ENCODE measurements at regions not wholly inside any gene's neighbourhood (a gene's known extent, or its start where the extent isn't known, plus 50 kb on each side); places are given as distances from the start of the nearest gene placed in this dataset.
A peak's percentile ranks its signal among the peaks of the same experiment; 100 is the strongest.

DNA sequence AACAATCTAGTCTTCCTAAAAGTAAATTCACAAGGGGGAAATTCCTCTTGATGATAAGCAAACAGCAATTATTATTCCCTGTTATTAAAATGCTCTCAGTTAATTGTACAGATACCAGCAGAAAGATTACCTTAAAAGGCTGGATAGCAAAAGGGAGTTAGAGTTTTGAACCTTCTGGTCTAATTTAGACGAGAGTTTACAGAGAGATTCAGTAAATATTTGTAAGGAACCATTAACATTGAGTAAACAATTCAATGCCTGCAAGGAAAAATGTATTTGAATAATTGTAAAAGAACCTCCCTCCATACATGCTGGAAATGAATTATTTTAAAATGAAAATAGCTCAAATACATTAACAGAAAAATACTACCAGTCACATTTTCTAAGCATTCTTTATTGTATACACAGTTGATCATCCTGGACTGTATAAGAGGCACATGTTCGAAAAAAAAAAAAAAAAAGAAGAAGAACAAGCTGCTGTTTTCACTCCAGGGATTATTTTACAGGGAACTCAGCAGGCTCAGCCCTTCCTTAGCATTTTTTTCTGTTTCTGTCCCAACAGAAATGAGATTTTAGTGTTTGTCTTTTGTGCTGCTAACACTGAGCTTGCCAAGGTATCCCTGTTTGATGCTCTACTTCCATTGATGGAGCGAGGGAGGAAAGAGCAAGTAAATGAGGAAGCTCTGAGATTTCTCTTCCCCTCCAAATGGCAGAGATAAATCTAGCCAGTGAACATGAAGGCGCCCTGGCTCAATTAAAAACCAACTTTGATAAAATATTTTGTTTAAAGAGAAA lies 141.1 kb downstream of the ENC1 start:
- Mint-ChIP-seq H3K27me3 (ENCODE audit: unreplicated experiment) (no peaks in the 10 kb centered on the region), H3K36me3 (ENCODE audit: unreplicated experiment) (peaks cover under 1% of the 10 kb centered on the region), H3K27ac (ENCODE audit: unreplicated experiment) (peak overlapping the region; percentile 62), H3K9me3 (ENCODE audit: unreplicated experiment) (no peaks in the 10 kb centered on the region), H3K4me1 (ENCODE audit: low read depth, unreplicated experiment) (peaks cover 16% of the 10 kb centered on the region), H3K4me3 (ENCODE audit: unreplicated experiment) (no peak overlapping the region)
- TF ChIP-seq, protein P1, sequence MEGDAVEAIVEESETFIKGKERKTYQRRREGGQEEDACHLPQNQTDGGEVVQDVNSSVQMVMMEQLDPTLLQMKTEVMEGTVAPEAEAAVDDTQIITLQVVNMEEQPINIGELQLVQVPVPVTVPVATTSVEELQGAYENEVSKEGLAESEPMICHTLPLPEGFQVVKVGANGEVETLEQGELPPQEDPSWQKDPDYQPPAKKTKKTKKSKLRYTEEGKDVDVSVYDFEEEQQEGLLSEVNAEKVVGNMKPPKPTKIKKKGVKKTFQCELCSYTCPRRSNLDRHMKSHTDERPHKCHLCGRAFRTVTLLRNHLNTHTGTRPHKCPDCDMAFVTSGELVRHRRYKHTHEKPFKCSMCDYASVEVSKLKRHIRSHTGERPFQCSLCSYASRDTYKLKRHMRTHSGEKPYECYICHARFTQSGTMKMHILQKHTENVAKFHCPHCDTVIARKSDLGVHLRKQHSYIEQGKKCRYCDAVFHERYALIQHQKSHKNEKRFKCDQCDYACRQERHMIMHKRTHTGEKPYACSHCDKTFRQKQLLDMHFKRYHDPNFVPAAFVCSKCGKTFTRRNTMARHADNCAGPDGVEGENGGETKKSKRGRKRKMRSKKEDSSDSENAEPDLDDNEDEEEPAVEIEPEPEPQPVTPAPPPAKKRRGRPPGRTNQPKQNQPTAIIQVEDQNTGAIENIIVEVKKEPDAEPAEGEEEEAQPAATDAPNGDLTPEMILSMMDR (IDR thresholded peaks at IDR 0.05; ENCODE audit: partially characterized antibody, unreplicated experiment), result no peak
- no peak for DNase-seq

DNA sequence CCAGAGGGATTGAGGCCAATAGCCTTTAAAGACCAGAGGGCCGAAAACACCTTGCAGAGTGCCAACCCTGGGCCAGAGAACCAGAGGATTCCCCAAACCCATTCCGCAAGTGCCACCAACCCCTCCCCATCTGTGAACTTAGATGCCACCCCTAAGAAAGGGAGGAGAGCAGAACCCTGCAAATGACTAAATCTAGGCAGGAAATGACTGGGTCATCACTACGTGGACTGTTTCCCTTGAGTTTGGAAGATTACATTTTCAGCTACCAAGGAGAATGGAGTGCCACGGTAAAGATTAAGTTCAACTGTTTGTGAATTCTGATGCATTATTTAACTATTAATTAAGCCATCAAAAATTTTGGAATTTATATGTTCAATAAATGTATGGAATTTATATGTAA lies 142.8 kb downstream of the ENC1 start:
- H3K36me3 Mint-ChIP-seq (ENCODE audit: unreplicated experiment), result peaks cover 9% of the 10 kb centered on the region
- no peak overlapping the region for H3K27ac Mint-ChIP-seq (ENCODE audit: unreplicated experiment)
- H3K4me3 Mint-ChIP-seq (ENCODE audit: unreplicated experiment), result no peak overlapping the region
- TF ChIP-seq, protein P1 (IDR thresholded peaks at IDR 0.05; ENCODE audit: partially characterized antibody, unreplicated experiment), result no peak
- peaks cover 16% of the 10 kb centered on the region for H3K4me1 Mint-ChIP-seq (ENCODE audit: low read depth, unreplicated experiment)
- DNase-seq, result no peak
- no peaks in the 10 kb centered on the region for H3K27me3 Mint-ChIP-seq (ENCODE audit: unreplicated experiment)
- peaks cover 1% of the 10 kb centered on the region for H3K9me3 Mint-ChIP-seq (ENCODE audit: unreplicated experiment)

DNA sequence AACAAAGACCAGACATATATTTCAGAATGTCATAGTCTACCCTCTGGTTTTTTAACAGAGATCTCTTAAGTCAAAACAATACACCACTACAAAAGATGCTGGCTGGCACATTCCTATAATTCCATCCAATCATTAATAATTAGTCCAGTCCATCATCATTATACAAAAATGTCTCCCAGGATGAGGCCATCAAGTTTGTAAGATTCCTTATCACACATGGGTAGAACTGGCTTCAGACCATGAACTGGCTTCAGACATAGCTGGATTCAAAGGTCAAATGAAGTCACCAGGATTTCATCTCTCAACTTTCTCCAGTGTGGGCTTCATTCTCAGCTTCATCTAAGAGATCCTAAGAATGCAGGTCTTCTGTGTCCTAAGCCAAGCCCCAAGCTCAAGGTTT lies 147.1 kb downstream of the ENC1 start:
- no peak overlapping the region for H3K27ac Mint-ChIP-seq (ENCODE audit: unreplicated experiment)
- DNase-seq, result no peak
- TF ChIP-seq, protein P1 (IDR thresholded peaks at IDR 0.05; ENCODE audit: partially characterized antibody, unreplicated experiment), result no peak
- H3K9me3 Mint-ChIP-seq (ENCODE audit: unreplicated experiment), result peaks cover 1% of the 10 kb centered on the region
- peaks cover 9% of the 10 kb centered on the region for H3K4me1 Mint-ChIP-seq (ENCODE audit: low read depth, unreplicated experiment)
- peaks cover 9% of the 10 kb centered on the region for H3K36me3 Mint-ChIP-seq (ENCODE audit: unreplicated experiment)
- no peak overlapping the region for H3K4me3 Mint-ChIP-seq (ENCODE audit: unreplicated experiment)
- H3K27me3 Mint-ChIP-seq (ENCODE audit: unreplicated experiment), result no peaks in the 10 kb centered on the region

DNA sequence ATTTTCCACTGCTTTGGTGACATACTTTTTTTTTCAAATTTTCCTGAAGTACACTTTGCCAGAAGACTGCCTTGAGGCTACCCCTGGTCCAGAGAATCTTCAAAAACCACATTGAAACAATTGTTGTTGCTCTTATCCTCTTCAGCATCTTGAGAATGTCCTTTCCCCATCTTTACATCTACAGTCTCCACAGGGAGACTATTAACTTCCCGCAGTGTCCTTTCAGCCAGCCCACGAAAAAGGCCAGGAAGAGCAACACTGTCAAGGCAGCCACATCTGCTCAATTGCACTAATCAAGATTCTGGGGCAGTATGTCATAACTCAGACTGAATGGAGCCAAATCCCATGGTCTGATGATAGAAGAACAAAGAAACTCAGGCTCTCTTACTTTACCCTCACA lies 148.3 kb downstream of the ENC1 start:
- Mint-ChIP-seq H3K4me3 (ENCODE audit: unreplicated experiment) (peak overlapping the region; percentile 47), H3K36me3 (ENCODE audit: unreplicated experiment) (peaks cover 9% of the 10 kb centered on the region), H3K4me1 (ENCODE audit: low read depth, unreplicated experiment) (peaks cover 9% of the 10 kb centered on the region), H3K27me3 (ENCODE audit: unreplicated experiment) (no peaks in the 10 kb centered on the region), H3K9me3 (ENCODE audit: unreplicated experiment) (peaks cover 1% of the 10 kb centered on the region), H3K27ac (ENCODE audit: unreplicated experiment) (peak overlapping the region; percentile 75)
- no peak for DNase-seq
- TF ChIP-seq, protein P1 (IDR thresholded peaks at IDR 0.05; ENCODE audit: partially characterized antibody, unreplicated experiment), result no peak

DNA sequence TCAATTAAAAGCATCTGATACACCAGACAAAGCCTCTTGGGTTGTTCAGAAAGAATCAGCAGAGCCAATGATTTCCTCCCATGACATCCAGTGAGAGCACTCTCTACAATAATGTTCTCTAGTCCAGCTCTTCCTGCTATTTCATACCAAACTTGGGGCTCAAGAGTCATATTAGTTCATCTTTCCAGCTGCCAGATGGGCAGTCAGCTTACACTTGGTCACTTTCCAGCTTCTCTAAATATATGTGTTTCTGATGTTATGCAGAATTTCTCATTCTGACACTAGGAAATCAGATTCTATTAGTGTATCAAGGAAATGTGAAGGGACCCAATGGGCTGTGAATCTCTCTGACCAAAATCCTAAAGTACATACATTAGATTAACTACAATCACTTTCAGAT lies 148.9 kb downstream of the ENC1 start:
- no peak for DNase-seq
- Mint-ChIP-seq H3K9me3 (ENCODE audit: unreplicated experiment) (peaks cover 1% of the 10 kb centered on the region), H3K4me3 (ENCODE audit: unreplicated experiment) (peak overlapping the region; percentile 18), H3K36me3 (ENCODE audit: unreplicated experiment) (peaks cover 9% of the 10 kb centered on the region), H3K4me1 (ENCODE audit: low read depth, unreplicated experiment) (peaks cover 9% of the 10 kb centered on the region), H3K27me3 (ENCODE audit: unreplicated experiment) (no peaks in the 10 kb centered on the region), H3K27ac (ENCODE audit: unreplicated experiment) (peak overlapping the region; percentile 5)
- TF ChIP-seq, protein P1 (IDR thresholded peaks at IDR 0.05; ENCODE audit: partially characterized antibody, unreplicated experiment), result no peak
